A549 (cell line): ENCODE measurements at regions not wholly inside any gene's neighbourhood (a gene's known extent, or its start where the extent isn't known, plus 50 kb on each side); places are given as distances from the start of the nearest gene placed in this dataset.

Source experiments
- ATAC-seq, 2 experiments: fragments of 200-7000 bp in 1 of 2; fragments of >200 bp in 1 of 2; cut with Nextera tagmentation in 1 of 2; cut with Tn5 transposase in 1 of 2; 3 replicates each; pipeline versions ENCODE4 v1.8.0 to v1.9.1; 2018 to 2020; ENCODE audit warnings: mild to moderate bottlenecking in 1 of 2, moderate library complexity in 1 of 2
- CTCF ChIA-PET: fragments of 300-600 bp; sonication (Branson Sonifier 250); formaldehyde crosslinking; extraction: SDS; loops from one replicate; lab custom pipeline; 2021; ENCODE audit warnings: antibody characterized with exemption, inconsistent platforms; lab: Yijun Ruan, JAX
- POLR2A ChIA-PET: fragments of 350-600 bp; formaldehyde crosslinking; extraction: SDS; loops from one replicate; lab custom pipeline; 2021; ENCODE audit warnings: antibody characterized with exemption, inconsistent platforms; lab: Yijun Ruan, JAX
- DNase-seq, 2 experiments: peaks; one replicate each; pipeline versions ENCODE4 v3.0.0 to v3.0.0-alpha.2; 2011 to 2016; ENCODE audit warnings: low read depth in 1 of 2, low spot score in 1 of 2
- FAIRE-seq: peaks from 2 replicates; lab custom pipeline; 2011; peaks lifted over from hg19 to GRCh38; lab: Jason Lieb, UNC
- H3K27ac ChIP-seq, 2 experiments: fragments of >200 bp; sonication (Bioruptor Twin); formaldehyde crosslinking; 3 replicates each; pipeline ENCODE4 v1.5.1; 2016 to 2017
- H3K4me1 ChIP-seq: fragments of >200 bp; sonication (Bioruptor Twin); formaldehyde crosslinking; 3 replicates; pipeline ENCODE4 v1.6.1; 2016
- H3K4me2 ChIP-seq: fragments of >200 bp; sonication (Bioruptor Twin); formaldehyde crosslinking; 3 replicates; pipeline ENCODE4 v1.6.1; 2016
- H3K4me3 ChIP-seq: fragments of >200 bp; sonication (Bioruptor Twin); formaldehyde crosslinking; 3 replicates; pipeline ENCODE4 v1.5.1; 2016
- H3K9me3 ChIP-seq: fragments of >200 bp; sonication (Bioruptor Twin); formaldehyde crosslinking; 3 replicates; pipeline ENCODE4 v1.6.1; 2016
- BHLHE40 ChIP-seq: IDR thresholded peaks from 2 replicates; pipeline ENCODE4 v1.6.1; 2012; ENCODE audit warnings: low read depth, low read length, inconsistent platforms
- CBX2 ChIP-seq: fragments of 200-600 bp; sonication (generic); IDR thresholded peaks from 2 replicates; pipeline ENCODE4 v1.6.1; 2016; ENCODE audit warnings: low read depth, mild to moderate bottlenecking, borderline replicate concordance
- CBX8 ChIP-seq: fragments of 200-600 bp; sonication (generic); IDR thresholded peaks from 2 replicates; pipeline ENCODE4 v1.6.1; 2016
- EP300 ChIP-seq, 2 experiments: fragments of >200 bp; sonication (Bioruptor Twin); formaldehyde crosslinking; IDR thresholded peaks; 2 replicates in 1 of 2; 3 replicates in 1 of 2; pipeline ENCODE4 v1.6.1; 2016 to 2017
- FOSB ChIP-seq: fragments of 250-450 bp; sonication (Bioruptor Pico); IDR thresholded peaks from 2 replicates; pipeline ENCODE4 v1.5.0; 2020; ENCODE audit warnings: mild to moderate bottlenecking, moderate library complexity
- FOSL2 ChIP-seq, 2 experiments: fragments of 450-650 bp in 1 of 2; fragments of >200 bp in 1 of 2; sonication (Bioruptor Twin) in 1 of 2; formaldehyde crosslinking; IDR thresholded peaks; 2 replicates each; pipeline versions ENCODE4 v1.5.0 to v1.6.1; 2016 to 2020; ENCODE audit warnings: mild to moderate bottlenecking in 1 of 2, moderate library complexity in 1 of 2
- GATA3 ChIP-seq: IDR thresholded peaks from 2 replicates; pipeline ENCODE4 v1.6.1; 2012; ENCODE audit warnings: borderline replicate concordance
- HEYL ChIP-seq: fragments of 250-450 bp; sonication (Bioruptor Pico); IDR thresholded peaks from 2 replicates; pipeline ENCODE4 v1.8.0; 2021; ENCODE audit warnings: mild to moderate bottlenecking, moderate library complexity
- HOXB13 ChIP-seq: fragments of 250-450 bp; sonication (Bioruptor Pico); IDR thresholded peaks from 2 replicates; pipeline ENCODE4 v1.5.0; 2020; ENCODE audit warnings: low read depth, mild to moderate bottlenecking, moderate library complexity
- JUN ChIP-seq, 2 experiments: fragments of >200 bp; sonication (Bioruptor Twin); formaldehyde crosslinking; IDR thresholded peaks; 2 replicates in 1 of 2; 3 replicates in 1 of 2; pipeline ENCODE4 v1.6.1; 2016 to 2017
- KDM5A ChIP-seq: fragments of 200-600 bp; sonication (generic); IDR thresholded peaks from 2 replicates; pipeline ENCODE4 v1.6.1; 2016; ENCODE audit warnings: antibody characterized with exemption, mild to moderate bottlenecking
- MAZ ChIP-seq: fragments of 150-350 bp; IDR thresholded peaks from 2 replicates; pipeline ENCODE4 v1.6.1; 2014; ENCODE audit warnings: antibody characterized with exemption, low read depth, low read length, borderline replicate concordance
- MYC ChIP-seq: IDR thresholded peaks from 2 replicates; pipeline ENCODE4 v1.6.1; 2012; ENCODE audit warnings: mild to moderate bottlenecking, inconsistent platforms, low read length, improper control_type of control experiment, borderline replicate concordance
- POLR2A ChIP-seq: IDR thresholded peaks from 2 replicates; pipeline ENCODE4 v1.6.1; 2012; ENCODE audit warnings: mild to moderate bottlenecking, low read length
- POLR2AphosphoS2 ChIP-seq: conservative IDR thresholded peaks from 2 replicates; pipeline ENCODE4 v1.6.1; 2012; ENCODE audit warnings: low read length, improper control_type of control experiment, inconsistent platforms
- SMC3 ChIP-seq: fragments of >200 bp; sonication (Bioruptor Twin); formaldehyde crosslinking; IDR thresholded peaks from 3 replicates; pipeline ENCODE4 v1.6.1; 2018; ENCODE audit warnings: inconsistent platforms
- TP53 ChIP-seq: fragments of 250-450 bp; sonication (Bioruptor Pico); IDR thresholded peaks from 2 replicates; pipeline ENCODE4 v1.5.0; 2021; ENCODE audit warnings: mild to moderate bottlenecking, moderate library complexity
- ZFP36 ChIP-seq: fragments of 450-650 bp; IDR thresholded peaks from 2 replicates; pipeline ENCODE4 v1.6.1; 2014; ENCODE audit warnings: borderline replicate concordance; ENCODE audit not compliant: partially characterized antibody
- ZNF302 ChIP-seq: fragments of 250-450 bp; sonication (Bioruptor Pico); IDR thresholded peaks from 2 replicates; pipeline ENCODE4 v1.9.0; 2021; ENCODE audit warnings: inconsistent platforms, mild to moderate bottlenecking, moderate library complexity
- WGBS: methylation state at CpG from one replicate; pipeline ENCODE4 v1.1.6; 2017; ENCODE audit errors: missing lambda C conversion rate; 5-methylcytosine and 5-hydroxymethylcytosine counted together
- TF ChIP-seq, protein P1 (sequence below): IDR thresholded peaks from 2 replicates; pipeline ENCODE4 v1.6.1; 2012
- TF ChIP-seq, protein P2 (sequence below): fragments of >200 bp; sonication (Bioruptor Twin); formaldehyde crosslinking; IDR thresholded peaks from 2 replicates; pipeline ENCODE4 v1.6.1; 2016

DNA sequence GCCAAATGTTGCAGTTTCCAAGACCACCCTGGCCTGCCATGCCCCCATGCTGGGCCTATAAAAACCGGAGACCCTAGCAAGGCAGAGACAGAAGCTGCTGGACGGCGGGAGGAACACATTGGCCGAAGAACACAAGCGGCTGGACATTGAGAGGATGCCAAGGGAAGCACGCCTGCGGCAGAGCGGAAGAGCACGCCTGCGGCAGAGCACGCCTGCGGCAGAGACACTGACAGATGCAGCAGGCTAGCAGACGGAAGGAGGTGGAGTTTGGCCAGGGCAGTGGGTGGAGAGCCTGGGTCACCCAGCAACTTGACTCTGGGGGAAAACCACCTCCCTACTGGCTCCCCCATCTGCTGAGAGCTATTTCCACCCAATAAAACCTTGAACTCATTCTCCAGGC lies 322.3 kb upstream of the TBL1XR1 start:
- H3K4me3 ChIP-seq = no peak overlapping the region
- ChIA-PET POLR2A (no interaction called here), CTCF (no interaction called here)
- no peak for ATAC-seq
- no peak for DNase-seq
- TF ChIP-seq MAZ = no peak
- WGBS = 89% methylated on average over 12 of the region's 13 CpGs
- no peak overlapping the region for H3K4me2 ChIP-seq
- peaks cover under 1% of the 10 kb centered on the region; the same call in 1 of the 3 replicates for H3K9me3 ChIP-seq
- peaks cover 14% of the 10 kb centered on the region; the same call in 2 of the 3 replicates for H3K4me1 ChIP-seq
- FAIRE-seq = no peak
- no peak overlapping the region for H3K27ac ChIP-seq

DNA sequence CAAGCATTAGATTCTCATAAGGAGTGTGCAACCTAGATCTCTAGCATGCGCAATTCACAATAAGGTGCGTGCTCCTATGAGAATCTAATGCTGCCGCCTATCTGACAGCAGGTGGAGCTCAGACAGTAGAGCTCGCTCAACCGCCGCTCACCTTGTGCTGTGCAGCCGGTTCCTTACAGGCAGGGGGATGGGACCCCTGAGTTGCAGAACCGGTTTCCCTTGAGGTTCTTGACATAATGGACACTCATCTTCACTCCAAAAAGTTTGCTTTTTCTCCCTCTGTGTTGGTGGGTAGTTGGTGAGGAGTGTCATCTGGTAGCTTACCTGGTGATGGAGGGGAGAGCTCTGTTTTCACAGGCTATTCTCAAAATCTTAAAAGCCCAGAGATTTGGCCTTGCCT lies 324.0 kb upstream of the TBL1XR1 start:
- ATAC-seq (no peak), FAIRE-seq (no peak)
- whole genome bisulfite sequencing = 86% methylated on average over 6 of the region's 8 CpGs
- TF ChIP-seq ZFP36 (no peak), ZNF302 (CRISPR knock-in tag) (no peak), GATA3 (no peak), TP53 (CRISPR knock-in tag) (no peak), CBX2 (no peak), JUN (IDR thresholded peaks at IDR 0.05) (no peak), FOSB (CRISPR knock-in tag) (no peak), HOXB13 (CRISPR knock-in tag) (no peak), MYC (no peak), HEYL (CRISPR knock-in tag) (no peak), FOSL2 (IDR thresholded peaks at IDR 0.05) (no peak), FOSL2 (CRISPR knock-in tag; IDR thresholded peaks at IDR 0.05) (no peak), SMC3 (no peak), POLR2AphosphoS2 (no peak), POLR2A (no peak), EP300 (IDR thresholded peaks at IDR 0.05) (no peak)
- TF ChIP-seq, protein P1, sequence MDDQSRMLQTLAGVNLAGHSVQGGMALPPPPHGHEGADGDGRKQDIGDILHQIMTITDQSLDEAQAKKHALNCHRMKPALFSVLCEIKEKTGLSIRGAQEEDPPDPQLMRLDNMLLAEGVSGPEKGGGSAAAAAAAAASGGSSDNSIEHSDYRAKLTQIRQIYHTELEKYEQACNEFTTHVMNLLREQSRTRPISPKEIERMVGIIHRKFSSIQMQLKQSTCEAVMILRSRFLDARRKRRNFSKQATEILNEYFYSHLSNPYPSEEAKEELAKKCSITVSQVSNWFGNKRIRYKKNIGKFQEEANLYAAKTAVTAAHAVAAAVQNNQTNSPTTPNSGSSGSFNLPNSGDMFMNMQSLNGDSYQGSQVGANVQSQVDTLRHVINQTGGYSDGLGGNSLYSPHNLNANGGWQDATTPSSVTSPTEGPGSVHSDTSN = no peak
- TF ChIP-seq, protein P2, sequence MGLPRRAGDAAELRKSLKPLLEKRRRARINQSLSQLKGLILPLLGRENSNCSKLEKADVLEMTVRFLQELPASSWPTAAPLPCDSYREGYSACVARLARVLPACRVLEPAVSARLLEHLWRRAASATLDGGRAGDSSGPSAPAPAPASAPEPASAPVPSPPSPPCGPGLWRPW = no peak
- TF ChIP-seq, all 56 proteins: peak for 0
- no peak for DNase-seq
- ChIA-PET POLR2A (no interaction called here), CTCF (interaction anchor here (0.7 kb wide), 1 partner anchor 539 kb away, joined by 4 read pairs; no protein-coding TSS in a partner anchor)
- Histone ChIP-seq H3K9me3 (peaks cover 5% of the 10 kb centered on the region; the same call in 2 of the 3 replicates), H3K4me1 (peaks cover 21% of the 10 kb centered on the region; the same call in 2 of the 3 replicates), H3K27ac (no peak overlapping the region), H3K4me3 (no peak overlapping the region), H3K4me2 (no peak overlapping the region)

DNA sequence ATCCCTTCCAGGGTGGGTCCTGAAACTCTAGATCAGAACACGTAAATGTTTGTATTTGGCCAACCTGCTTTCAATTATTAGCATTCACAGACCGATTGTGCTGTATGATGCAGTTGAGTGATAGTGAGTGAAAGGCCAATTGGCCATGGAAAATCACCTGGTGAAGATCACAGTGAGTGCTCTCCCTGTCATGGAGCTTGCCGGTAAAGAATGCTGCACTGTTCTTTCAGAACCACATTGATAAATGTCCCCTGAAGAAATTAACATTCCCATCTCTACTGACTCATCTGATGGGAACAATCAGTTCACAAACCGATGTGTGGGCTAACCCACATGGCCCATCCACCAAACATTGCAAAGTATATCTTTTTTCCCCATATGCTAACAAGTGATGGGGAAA lies 324.8 kb upstream of the TBL1XR1 start:
- no peak for DNase-seq
- Histone ChIP-seq H3K4me3 (no peak overlapping the region), H3K27ac (no peak overlapping the region), H3K9me3 (peaks cover 5% of the 10 kb centered on the region; the same call in 2 of the 3 replicates), H3K4me1 (peaks cover 22% of the 10 kb centered on the region; the same call in 2 of the 3 replicates), H3K4me2 (no peak overlapping the region)
- ATAC-seq = no peak
- FAIRE-seq = no peak
- TF ChIP-seq CBX8 (no peak), BHLHE40 (no peak), KDM5A (no peak), MYC (no peak)
- WGBS = 68% methylated on average over 4 of the region's 4 CpGs
- ChIA-PET CTCF (interaction anchor here (1.1 kb wide), 1 partner anchor 10 kb away, joined by 3 read pairs; no protein-coding TSS in a partner anchor), POLR2A (no interaction called here)
